Suprapubic skin (tissue), 4 donors: ENCODE measurements at regions not wholly inside any gene's neighbourhood (a gene's known extent, or its start where the extent isn't known, plus 50 kb on each side); places are given as distances from the start of the nearest gene placed in this dataset.

Source experiments
- DNase-seq, 2 donors: peaks; one replicate each; pipeline ENCODE4 v3.0.0-alpha.2; 2019; ENCODE audit warnings: low spot score in 2 of 2
- H3K27ac ChIP-seq: fragments of 200-600 bp; sonication (generic); one replicate; pipeline ENCODE4 v1.5.1; 2019
- H3K27me3 ChIP-seq: fragments of 200-600 bp; sonication (generic); one replicate; pipeline ENCODE4 v1.5.1; 2019
- H3K36me3 ChIP-seq: fragments of 200-600 bp; sonication (generic); one replicate; pipeline ENCODE4 v1.5.1; 2019
- H3K4me1 ChIP-seq: fragments of 200-600 bp; sonication (generic); one replicate; pipeline ENCODE4 v1.5.1; 2019
- H3K4me3 ChIP-seq: fragments of 200-600 bp; sonication (generic); one replicate; pipeline ENCODE4 v1.5.1; 2019; ENCODE audit warnings: mild to moderate bottlenecking
- H3K9me3 ChIP-seq: fragments of 200-600 bp; sonication (generic); one replicate; pipeline ENCODE4 v1.5.1; 2019
- EP300 ChIP-seq: sonication (generic); formaldehyde crosslinking; IDR thresholded peaks from one replicate; pipeline ENCODE4 v1.6.1; 2017; ENCODE audit warnings: antibody characterized with exemption
- POLR2A ChIP-seq, 2 donors: fragments of 450-650 bp; IDR thresholded peaks; one replicate each; pipeline ENCODE4 v1.6.1; 2017; ENCODE audit warnings: antibody characterized with exemption in 2 of 2, mild to moderate bottlenecking in 2 of 2, moderate library complexity in 2 of 2
- POLR2AphosphoS5 ChIP-seq, 3 donors: sonication (generic); formaldehyde crosslinking; IDR thresholded peaks; one replicate each; pipeline ENCODE4 v1.6.1; 2017; ENCODE audit warnings: antibody characterized with exemption in 3 of 3
- WGBS: methylation state at CpG from one replicate; pipeline ENCODE4 v1.1.5; 2018; 5-methylcytosine and 5-hydroxymethylcytosine counted together
- TF ChIP-seq, protein P1 (sequence below), 2 donors: fragments of 200-600 bp in 1 of 2; fragments of 450-650 bp in 1 of 2; sonication (generic) in 1 of 2; IDR thresholded peaks; one replicate each; pipeline ENCODE4 v1.5.1; 2016 to 2019; ENCODE audit warnings: antibody characterized with exemption in 2 of 2, mild to moderate bottlenecking in 1 of 2, moderate library complexity in 1 of 2

DNA sequence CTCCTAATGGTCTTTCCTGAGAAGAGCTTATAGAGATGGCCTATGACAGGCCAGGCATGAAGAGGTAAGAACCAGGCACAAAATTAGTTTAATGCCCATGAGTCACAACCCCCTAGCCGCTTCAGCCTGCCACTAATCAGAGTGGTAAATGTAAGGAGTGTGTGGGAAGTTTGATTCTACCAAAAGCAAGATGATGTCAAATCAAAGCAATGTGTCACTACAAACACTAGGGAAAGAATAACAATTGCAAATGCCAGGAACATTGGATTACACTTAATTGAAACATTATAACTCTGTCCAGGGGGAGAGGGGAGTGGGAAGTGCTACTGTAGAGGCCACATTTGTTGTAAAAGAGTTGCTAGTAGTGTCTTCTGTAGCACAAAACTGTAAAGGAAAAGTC, 596.6 kb upstream of the AGTR1 start:
- Histone ChIP-seq H3K27me3 (no peaks in the 10 kb centered on the region), H3K4me3 (no peak overlapping the region), H3K4me1 (no peaks in the 10 kb centered on the region), H3K27ac (no peak overlapping the region), H3K9me3 (no peaks in the 10 kb centered on the region), H3K36me3 (no peaks in the 10 kb centered on the region)
- no peak for TF ChIP-seq POLR2AphosphoS5 (IDR thresholded peaks at IDR 0.05)
- no peak for TF ChIP-seq EP300
- no peak for TF ChIP-seq POLR2A (IDR thresholded peaks at IDR 0.05)
- TF ChIP-seq, protein P1, sequence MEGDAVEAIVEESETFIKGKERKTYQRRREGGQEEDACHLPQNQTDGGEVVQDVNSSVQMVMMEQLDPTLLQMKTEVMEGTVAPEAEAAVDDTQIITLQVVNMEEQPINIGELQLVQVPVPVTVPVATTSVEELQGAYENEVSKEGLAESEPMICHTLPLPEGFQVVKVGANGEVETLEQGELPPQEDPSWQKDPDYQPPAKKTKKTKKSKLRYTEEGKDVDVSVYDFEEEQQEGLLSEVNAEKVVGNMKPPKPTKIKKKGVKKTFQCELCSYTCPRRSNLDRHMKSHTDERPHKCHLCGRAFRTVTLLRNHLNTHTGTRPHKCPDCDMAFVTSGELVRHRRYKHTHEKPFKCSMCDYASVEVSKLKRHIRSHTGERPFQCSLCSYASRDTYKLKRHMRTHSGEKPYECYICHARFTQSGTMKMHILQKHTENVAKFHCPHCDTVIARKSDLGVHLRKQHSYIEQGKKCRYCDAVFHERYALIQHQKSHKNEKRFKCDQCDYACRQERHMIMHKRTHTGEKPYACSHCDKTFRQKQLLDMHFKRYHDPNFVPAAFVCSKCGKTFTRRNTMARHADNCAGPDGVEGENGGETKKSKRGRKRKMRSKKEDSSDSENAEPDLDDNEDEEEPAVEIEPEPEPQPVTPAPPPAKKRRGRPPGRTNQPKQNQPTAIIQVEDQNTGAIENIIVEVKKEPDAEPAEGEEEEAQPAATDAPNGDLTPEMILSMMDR (IDR thresholded peaks at IDR 0.05), result no peak
- WGBS, result 64% methylated on average over 1 of the region's 1 CpG
- no peak for DNase-seq

- H3K4me3 ChIP-seq, result no peak overlapping the region
- H3K4me1 ChIP-seq, result no peaks in the 10 kb centered on the region
- H3K36me3 ChIP-seq, result no peaks in the 10 kb centered on the region
- no peak for DNase-seq
- H3K9me3 ChIP-seq, result no peaks in the 10 kb centered on the region
- 80% methylated on average over 1 of the region's 1 CpG for WGBS
- H3K27me3 ChIP-seq, result no peaks in the 10 kb centered on the region
- TF ChIP-seq, protein P1 (IDR thresholded peaks at IDR 0.05), result no peak
- TF ChIP-seq POLR2AphosphoS5 (IDR thresholded peaks at IDR 0.05), result no peak
- no peak for TF ChIP-seq POLR2A (IDR thresholded peaks at IDR 0.05)
- TF ChIP-seq EP300, result no peak
- H3K27ac ChIP-seq, result no peak overlapping the region
Measured at GRCh38 chr3:148102156-148102555, 595.5 kb upstream of the AGTR1 start.

DNA sequence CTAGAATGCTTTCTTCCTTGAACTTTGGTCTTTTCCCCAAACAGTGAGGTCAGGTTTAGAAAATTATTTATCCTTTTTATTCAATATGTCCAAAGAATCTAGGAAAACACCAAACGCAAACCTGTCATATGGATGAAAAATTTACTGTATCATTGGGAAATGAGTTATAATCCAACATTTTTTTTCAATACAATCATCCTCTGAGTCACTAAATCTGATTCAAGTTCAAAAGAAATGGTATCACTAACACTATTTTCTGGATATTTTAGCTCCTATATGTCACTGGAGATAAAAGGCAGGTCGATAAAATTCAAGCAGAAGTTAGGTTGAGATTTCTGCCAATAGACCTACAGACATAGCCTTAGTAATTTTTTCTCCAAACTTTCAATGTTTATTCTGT, 591.6 kb upstream of the AGTR1 start:
- Histone ChIP-seq H3K27ac (no peak overlapping the region), H3K4me3 (no peak overlapping the region), H3K36me3 (no peaks in the 10 kb centered on the region), H3K27me3 (no peaks in the 10 kb centered on the region), H3K9me3 (no peaks in the 10 kb centered on the region), H3K4me1 (no peaks in the 10 kb centered on the region)
- DNase-seq, result no peak
- TF ChIP-seq EP300, result no peak
- no peak for TF ChIP-seq POLR2AphosphoS5 (IDR thresholded peaks at IDR 0.05)
- TF ChIP-seq, protein P1 (IDR thresholded peaks at IDR 0.05), result no peak
- no peak for TF ChIP-seq POLR2A (IDR thresholded peaks at IDR 0.05)
- WGBS, result 66% methylated on average over 2 of the region's 2 CpGs

DNA sequence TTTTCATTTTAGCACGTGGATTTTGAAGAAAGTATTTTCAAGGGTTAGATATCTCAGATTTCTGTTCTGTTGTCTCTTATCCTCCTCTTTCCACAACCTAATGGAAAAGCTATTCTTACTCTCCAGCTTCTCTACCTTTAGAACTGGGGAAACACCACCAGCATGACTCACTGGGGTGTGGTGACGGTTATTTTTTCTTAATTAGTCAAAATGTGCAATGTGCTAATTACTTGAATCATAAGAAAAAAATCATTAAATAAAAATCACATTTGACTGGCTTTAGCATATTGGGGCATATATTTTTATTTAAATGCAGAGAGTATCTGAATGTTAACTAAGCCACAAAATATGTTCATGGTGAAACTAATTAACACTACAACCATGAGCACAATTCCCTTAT, 570.7 kb upstream of the AGTR1 start:
- DNase-seq, result no peak
- H3K4me3 ChIP-seq, result no peak overlapping the region
- 45% methylated on average over 2 of the region's 2 CpGs for WGBS
- peaks cover 2% of the 10 kb centered on the region for H3K9me3 ChIP-seq
- no peaks in the 10 kb centered on the region for H3K27me3 ChIP-seq
- H3K27ac ChIP-seq, result no peak overlapping the region
- H3K4me1 ChIP-seq, result no peaks in the 10 kb centered on the region
- TF ChIP-seq POLR2A (IDR thresholded peaks at IDR 0.05) (no peak), EP300 (no peak), POLR2AphosphoS5 (IDR thresholded peaks at IDR 0.05) (no peak)
- TF ChIP-seq, protein P1 (IDR thresholded peaks at IDR 0.05), result no peak
- H3K36me3 ChIP-seq, result no peaks in the 10 kb centered on the region

DNA sequence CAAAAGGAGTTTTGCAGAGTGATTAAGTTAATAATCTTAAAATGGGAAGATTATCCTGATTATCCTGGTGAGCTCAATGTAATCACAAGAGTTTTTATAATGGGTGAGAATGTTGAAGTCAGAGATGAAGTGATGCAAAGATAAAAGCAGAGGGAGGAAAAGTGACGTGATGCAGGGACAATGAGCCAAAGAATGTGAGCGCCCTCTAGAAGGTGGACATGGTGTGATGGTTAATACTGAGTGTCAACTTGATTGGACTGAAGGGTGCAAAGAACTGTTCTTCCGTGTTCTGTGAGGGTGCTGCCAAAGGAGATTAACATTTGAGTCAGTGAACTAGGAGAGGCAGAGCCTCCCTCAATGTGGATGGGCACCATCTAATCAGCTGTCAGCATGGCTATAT, 569.6 kb upstream of the AGTR1 start:
- Histone ChIP-seq H3K9me3 (peaks cover 2% of the 10 kb centered on the region), H3K36me3 (no peaks in the 10 kb centered on the region), H3K4me3 (no peak overlapping the region), H3K27ac (no peak overlapping the region), H3K27me3 (no peaks in the 10 kb centered on the region), H3K4me1 (no peaks in the 10 kb centered on the region)
- TF ChIP-seq EP300, result no peak
- no peak for TF ChIP-seq POLR2A (IDR thresholded peaks at IDR 0.05)
- TF ChIP-seq, protein P1 (IDR thresholded peaks at IDR 0.05), result no peak
- no peak for TF ChIP-seq POLR2AphosphoS5 (IDR thresholded peaks at IDR 0.05)
- no peak for DNase-seq
- 71% methylated on average over 3 of the region's 3 CpGs for WGBS
